SU-DHL-6 (cell line): ENCODE measurements at regions not wholly inside any gene's neighbourhood (a gene's known extent, or its start where the extent isn't known, plus 50 kb on each side); places are given as distances from the start of the nearest gene placed in this dataset.

Experiments
- EZH2phosphoT487 ChIP-seq: fragments of 200-600 bp; sonication (generic), shearing (Covaris generic); conservative IDR thresholded peaks from 2 replicates; pipeline ENCODE4 v1.6.1; 2018; ENCODE audit warnings: mild to moderate bottlenecking, antibody characterized with exemption, low read length, moderate library complexity, mixed read lengths
- TF ChIP-seq, protein P1 (sequence below): fragments of 200-600 bp; sonication (generic); IDR thresholded peaks from one replicate; pipeline ENCODE4 v1.5.1; 2017; ENCODE audit warnings: antibody characterized with exemption, mild to moderate bottlenecking, low read length, moderate library complexity; ENCODE audit not compliant: insufficient read depth, poor library complexity, severe bottlenecking

GRCh38 chr10:62912086-62912485 lies 95.9 kb upstream of the EGR2 start:
- TF ChIP-seq, protein P1, sequence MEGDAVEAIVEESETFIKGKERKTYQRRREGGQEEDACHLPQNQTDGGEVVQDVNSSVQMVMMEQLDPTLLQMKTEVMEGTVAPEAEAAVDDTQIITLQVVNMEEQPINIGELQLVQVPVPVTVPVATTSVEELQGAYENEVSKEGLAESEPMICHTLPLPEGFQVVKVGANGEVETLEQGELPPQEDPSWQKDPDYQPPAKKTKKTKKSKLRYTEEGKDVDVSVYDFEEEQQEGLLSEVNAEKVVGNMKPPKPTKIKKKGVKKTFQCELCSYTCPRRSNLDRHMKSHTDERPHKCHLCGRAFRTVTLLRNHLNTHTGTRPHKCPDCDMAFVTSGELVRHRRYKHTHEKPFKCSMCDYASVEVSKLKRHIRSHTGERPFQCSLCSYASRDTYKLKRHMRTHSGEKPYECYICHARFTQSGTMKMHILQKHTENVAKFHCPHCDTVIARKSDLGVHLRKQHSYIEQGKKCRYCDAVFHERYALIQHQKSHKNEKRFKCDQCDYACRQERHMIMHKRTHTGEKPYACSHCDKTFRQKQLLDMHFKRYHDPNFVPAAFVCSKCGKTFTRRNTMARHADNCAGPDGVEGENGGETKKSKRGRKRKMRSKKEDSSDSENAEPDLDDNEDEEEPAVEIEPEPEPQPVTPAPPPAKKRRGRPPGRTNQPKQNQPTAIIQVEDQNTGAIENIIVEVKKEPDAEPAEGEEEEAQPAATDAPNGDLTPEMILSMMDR, result no peak
- TF ChIP-seq EZH2phosphoT487, result no peak
